ENCODE measurements at regions not wholly inside any gene's neighbourhood (a gene's known extent, or its start where the extent isn't known, plus 50 kb on each side); places are given as distances from the start of the nearest gene placed in this dataset.

GRCh38 chr1:110816945-110817344 is 56.0 kb upstream of the CD53 start:
- no peak for DNase-seq

DNA sequence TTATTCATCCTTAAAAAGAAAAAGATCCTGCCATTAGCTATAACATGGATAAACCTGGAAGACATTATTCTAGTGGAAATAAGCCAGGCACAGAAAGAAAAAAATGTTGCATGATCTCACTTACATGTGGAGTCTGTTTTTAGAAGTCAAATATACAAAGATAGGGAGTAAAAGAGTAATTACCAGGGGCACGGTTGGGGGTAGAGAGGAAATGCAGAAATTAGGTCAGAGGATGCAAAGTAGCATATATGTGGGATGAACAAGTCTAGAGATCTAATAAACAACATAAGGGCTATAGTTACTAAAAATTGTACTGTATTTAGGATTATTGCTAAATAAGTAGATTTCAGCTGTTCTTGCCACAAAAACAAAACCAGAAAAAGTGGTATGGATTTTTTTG is 61.4 kb upstream of the CD53 start:
- DNase-seq, result no peak

DNA sequence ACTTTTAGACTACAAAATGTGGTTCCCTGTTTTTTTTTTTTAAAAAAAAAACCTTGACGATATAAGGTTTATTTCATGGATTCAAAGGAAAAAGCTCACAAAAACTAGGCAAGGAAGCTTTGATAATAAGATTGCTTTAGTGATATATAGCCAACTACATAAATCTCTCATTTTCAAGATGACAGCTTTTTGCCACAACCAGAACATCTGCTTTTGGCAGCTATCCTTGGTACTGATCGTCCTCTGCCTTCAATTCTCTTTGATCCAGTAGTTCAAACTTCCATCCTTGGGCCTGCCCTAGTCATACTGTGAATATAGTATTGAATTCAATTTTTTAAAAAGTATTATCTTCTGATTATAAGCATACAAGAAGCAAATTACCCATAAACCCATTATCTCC is 72.9 kb upstream of the CD53 start:
- no peak for DNase-seq

GRCh38 chr1:110798691-110799256 is 74.2 kb upstream of the CD53 start:
- DNase-seq, result peak; percentile 50

DNA sequence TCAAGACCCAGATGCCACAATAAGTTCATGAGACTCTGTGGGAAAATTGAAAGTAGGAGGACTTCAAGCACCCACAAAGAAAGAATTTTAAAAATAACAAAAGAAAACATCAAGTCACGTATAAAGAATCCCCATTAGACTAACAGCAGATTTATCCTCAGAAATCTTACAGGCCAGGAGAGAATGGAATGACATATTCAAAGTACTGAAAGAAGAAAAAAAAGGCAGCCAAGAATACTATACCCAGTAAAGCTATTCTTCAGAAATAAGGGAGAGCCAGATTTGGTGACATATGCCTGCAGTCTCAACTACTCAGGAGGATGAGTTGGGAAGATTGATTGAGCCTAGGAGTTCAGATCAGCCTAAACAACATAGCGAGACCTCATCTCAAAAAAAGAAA is 84.3 kb upstream of the CD53 start:
- DNase-seq, result no peak

GRCh38 chr1:110787328-110788071 is 85.4 kb upstream of the CD53 start:
- no peak for DNase-seq

DNA sequence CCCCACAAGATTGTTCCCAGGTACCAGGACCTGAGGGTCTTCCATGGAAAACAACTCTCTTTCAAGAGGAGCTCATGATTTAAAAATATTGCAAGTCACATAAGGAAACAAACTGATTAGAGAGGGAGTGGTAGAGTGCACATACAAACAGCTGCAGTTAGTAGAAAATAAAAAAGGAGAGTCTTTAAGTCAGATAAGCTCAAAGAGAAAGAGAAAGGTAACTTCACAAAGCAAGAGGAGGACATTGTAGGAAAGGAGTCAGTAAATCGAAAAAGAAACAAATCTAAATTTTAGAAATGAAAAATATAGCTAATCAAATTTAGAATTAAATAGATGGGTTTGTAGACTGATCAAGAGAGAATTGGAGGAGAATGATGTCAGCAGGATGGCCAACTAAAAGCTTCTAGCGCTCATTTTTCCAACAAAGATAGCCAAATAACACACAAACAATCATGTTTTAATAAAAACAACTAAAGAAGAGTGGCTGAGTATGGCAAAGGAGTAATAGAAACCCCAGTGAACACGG is 86.1 kb upstream of the CD53 start:
- DNase-seq, result no peak

DNA sequence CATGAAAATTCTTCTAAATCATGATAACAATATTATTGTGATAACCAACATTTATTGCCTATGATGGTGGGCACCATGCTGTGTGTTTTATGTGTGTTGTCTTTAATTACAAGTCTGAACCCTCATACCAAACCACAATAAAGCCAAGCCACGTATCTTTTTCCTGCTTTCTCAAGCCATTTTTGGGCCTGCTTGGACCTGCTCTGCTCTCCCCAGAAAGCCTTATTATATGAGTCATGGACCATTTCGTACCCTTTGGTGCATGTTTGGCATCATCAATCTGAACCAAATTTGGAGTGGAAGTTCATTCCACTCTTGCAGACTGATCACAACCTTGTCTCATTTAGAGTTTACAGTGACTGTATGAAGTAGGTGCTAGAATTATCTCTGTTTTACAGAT is 87.3 kb upstream of the CD53 start:
- no peak for DNase-seq

DNA sequence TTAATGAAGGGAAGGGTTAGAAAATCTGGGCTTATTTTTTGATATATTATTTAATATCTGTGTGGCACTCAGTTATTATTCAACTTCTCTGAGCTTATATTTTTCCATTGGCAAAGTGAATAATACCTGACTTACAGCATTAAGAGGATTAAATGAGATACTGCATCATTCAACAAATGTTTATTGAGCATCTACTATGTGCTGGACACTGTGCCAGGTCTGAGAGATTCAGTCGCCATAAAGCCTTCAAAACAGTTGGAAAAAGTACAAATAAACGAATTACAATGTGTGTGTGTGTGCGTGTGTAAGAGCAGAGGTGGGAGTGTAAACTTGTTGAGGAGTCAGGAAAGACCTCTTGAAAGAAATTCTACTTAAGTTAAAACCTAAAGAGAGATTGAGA is 87.9 kb upstream of the CD53 start:
- no peak for DNase-seq

DNA sequence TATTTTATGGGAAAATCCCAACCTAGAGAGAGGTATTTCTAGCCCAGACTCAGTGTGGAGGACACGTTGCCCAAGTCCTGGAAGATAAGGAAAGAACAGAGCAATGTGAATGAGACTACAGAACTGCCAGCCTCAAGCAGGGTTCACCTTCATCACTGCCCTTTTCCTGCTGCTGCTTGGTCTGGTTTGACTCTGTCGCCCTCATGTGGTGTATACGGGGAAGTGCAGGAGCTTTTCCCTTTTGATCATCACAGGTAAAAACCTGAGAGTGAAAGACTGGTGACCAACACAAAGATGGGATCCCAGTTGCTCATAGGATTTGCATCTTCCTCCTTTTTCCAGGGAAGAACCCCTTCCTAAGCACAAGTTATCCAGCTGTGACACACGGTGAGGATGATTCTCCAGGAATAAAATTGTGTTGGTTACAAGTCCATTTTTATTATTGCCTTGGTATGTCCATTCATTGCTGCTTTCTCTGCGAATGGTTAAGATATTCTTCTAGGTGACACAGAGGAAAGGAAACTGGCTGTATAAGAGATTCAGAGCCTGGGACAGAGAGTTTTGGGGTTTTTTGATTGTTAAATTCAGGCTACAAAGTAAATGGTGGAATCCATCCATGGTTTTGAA is 89.5 kb upstream of the CD53 start:
- DNase-seq, result peak; percentile 30

DNA sequence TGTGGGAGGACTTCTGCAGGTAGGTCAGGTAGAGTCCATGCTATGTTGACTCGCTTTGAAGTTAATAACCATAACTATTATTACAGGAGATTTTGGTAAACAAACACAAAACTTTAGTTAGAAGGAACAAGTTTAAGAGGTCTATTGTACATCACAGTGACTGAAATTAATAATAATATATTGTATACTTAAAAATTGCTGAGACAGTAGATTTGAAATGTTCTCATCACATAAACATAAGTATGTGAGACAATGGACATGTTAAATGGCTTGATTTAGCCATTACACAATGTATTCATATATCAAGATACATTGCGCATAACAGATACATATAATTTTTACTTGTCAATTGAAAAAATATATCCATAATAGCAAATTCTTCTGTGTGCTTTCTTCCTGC is 91.4 kb upstream of the CD53 start:
- DNase-seq, result no peak

GRCh38 chr1:110780600-110781484 is 92.1 kb upstream of the CD53 start:
- peak; percentile 44 for DNase-seq

DNA sequence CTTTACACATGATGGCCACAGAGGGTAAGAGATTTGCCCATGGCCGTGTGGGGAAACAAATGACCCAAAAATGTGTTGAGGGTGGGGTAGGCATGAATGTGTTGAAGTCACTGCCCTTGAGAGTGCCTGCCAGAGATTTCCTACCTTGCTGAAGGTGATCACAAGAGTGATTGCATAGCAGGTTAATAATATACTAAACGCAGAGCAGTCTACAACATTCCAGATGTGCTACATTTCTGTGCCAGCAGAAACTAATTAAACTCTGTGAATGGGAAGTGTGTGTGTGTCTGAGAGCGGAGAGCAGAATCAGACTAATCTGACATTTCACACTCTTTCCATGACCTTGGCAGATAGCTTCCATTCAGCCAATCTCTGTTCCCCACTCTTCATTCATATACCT is 93.3 kb upstream of the CD53 start:
- DNase-seq, result no peak

- DNase-seq, result no peak
Measured at GRCh38 chr1:110778821-110779220, 94.1 kb upstream of the CD53 start.

GRCh38 chr1:110777228-110777627 is 95.7 kb upstream of the CD53 start:
- DNase-seq, result no peak

GRCh38 chr1:110774398-110774797 is 98.5 kb upstream of the CD53 start:
- no peak for DNase-seq

DNA sequence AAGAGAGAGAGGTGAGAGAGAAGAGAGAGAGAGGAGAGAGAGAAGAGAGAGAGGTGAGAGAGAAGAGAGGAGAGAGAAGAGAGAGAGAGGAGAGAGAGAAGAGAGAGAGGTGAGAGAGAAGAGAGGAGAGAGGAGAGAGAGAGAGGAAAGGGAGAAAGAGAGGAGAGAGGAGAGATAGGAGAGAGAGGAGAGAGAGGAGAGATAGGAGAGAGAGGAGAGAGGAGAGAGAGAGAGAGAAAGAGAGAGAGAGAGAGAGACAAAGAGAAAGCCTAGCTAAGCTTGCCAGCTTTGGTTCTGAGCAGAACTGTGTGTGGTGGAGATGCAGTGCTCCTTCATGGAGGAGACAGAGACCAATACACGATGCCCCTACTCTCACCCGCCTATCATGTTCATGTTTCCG is 99.1 kb upstream of the KCNA3 start:
- no peak for DNase-seq

- no peak for DNase-seq
Measured at GRCh38 chr1:110771245-110772022, 96.7 kb upstream of the KCNA3 start.

- no peak for DNase-seq
Measured at GRCh38 chr1:110770832-110771231, 96.1 kb upstream of the KCNA3 start.

DNA sequence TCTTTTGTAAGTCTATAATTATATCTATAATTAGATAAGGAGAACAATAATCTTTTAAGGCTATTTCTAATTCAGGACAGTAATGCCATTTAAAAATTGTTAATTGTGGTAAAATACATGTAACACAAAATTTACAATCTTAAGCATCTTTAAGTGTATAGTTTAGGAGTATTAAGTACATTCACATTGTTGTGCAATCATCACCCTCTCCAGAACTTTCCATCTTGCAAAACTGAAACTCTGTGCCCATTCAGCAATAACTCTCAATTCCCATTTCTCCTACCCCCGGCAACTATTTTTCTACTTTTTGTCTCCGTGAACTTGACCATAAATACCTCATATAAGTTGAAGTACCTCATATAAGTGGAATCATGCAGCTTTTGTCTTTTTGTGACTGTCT is 93.9 kb upstream of the KCNA3 start:
- no peak for DNase-seq

GRCh38 chr1:110766336-110766647 is 91.6 kb upstream of the KCNA3 start:
- DNase-seq, result no peak

DNA sequence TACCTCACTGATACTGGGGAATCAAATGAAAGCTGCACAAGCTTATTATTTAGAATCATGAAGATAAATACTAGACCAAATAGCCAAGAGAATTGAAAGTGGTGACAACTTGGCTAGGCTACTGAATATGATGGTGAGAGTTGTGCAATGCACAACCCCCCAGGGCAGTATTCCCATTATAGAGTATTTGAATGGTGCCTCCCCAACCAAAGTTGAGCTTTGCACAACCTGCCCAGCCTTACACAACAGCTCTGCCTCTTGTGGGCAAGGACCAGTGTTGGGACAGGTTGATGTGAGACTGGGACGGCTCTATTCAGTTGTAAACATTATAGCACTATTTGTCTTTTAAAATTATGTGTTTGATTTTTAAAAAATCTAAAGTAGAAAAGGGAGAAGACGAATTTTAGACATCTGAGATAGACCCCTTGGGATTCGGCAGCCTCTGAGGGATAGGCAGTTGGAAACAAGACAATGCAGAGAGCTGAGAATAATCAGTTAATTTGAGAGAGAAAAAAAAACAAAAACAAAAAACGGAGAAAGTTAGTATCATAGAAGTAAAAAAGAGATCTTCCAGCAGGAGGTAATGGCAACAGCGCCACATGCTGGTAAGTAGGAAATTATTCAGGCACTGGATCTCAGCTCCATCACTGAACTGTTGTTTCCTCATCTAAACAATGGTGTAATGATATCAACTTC is 91.0 kb upstream of the KCNA3 start:
- DNase-seq, result peak; percentile 32
